ENCODE measurements at regions not wholly inside any gene's neighbourhood (a gene's known extent, or its start where the extent isn't known, plus 50 kb on each side); places are given as distances from the start of the nearest gene placed in this dataset.

GRCh38 chr2:158031371-158031770 is 70.3 kb upstream of the UPP2 start (continued):
- TF ChIP-seq ZBTB11 (tag by site-specific recombination; conservative IDR thresholded peaks at IDR 0.05; ENCODE audit: low read depth) (no peak), ZNF416 (tag by site-specific recombination; IDR thresholded peaks at IDR 0.05) (no peak), ZNF404 (tag by site-specific recombination; IDR thresholded peaks at IDR 0.05) (no peak)

- Histone ChIP-seq H3K9me3 (ENCODE audit: control insufficient read depth, insufficient read depth, low read depth, low read length) (no peaks in the 10 kb centered on the region), H3K36me3 (ENCODE audit: control insufficient read depth in 2 of 2, insufficient read depth in 1 of 2, low read length in 2 of 2) (no peaks in the 10 kb centered on the region), H3K4me1 (ENCODE audit: control insufficient read depth, insufficient read depth, low read length) (no peaks in the 10 kb centered on the region), H3K27ac (ENCODE audit: extremely low read depth, low read depth, low read length) (no peak overlapping the region), H3K4me3 (ENCODE audit: low read depth, low read length) (no peak overlapping the region)
- ChIA-PET POLR2A (no interaction called here), CTCF (interaction anchor here (0.6 to 5.4 kb wide), 11 partner anchors 8 to 729 kb away, joined by 3 to 60 read pairs (median 6); no protein-coding TSS in a partner anchor)
- TF ChIP-seq ZNF16 (tag by site-specific recombination; IDR thresholded peaks at IDR 0.05; ENCODE audit: low read depth) = no peak
- no peak for TF ChIP-seq ZNF341 (tag by site-specific recombination; IDR thresholded peaks at IDR 0.05; ENCODE audit: low read depth)
Observed at GRCh38 chr2:158025255-158025996, 76.2 kb upstream of the UPP2 start.

GRCh38 chr2:158024288-158024898 is 77.3 kb upstream of the UPP2 start:
- H3K27ac ChIP-seq (ENCODE audit: extremely low read depth, low read depth, low read length) = no peak overlapping the region
- TF ChIP-seq KLF17 (tag by site-specific recombination; IDR thresholded peaks at IDR 0.05) (no peak), CTCF (tag by site-specific recombination; IDR thresholded peaks at IDR 0.05) (peak; percentile 28; the same call in 1 of the 2 replicates), OVOL3 (tag by site-specific recombination; IDR thresholded peaks at IDR 0.05) (no peak), ZNF654 (tag by site-specific recombination; IDR thresholded peaks at IDR 0.05; ENCODE audit: low read depth) (peak; percentile 63)
- CTCF ChIA-PET = interaction anchor here (0.6 to 5.4 kb wide), 44 partner anchors 9 to 1778 kb away, joined by 3 to 60 read pairs (median 3); no protein-coding TSS in a partner anchor
- no peaks in the 10 kb centered on the region for H3K4me1 ChIP-seq (ENCODE audit: control insufficient read depth, insufficient read depth, low read length)
- POLR2A ChIA-PET = no interaction called here
- H3K36me3 ChIP-seq (ENCODE audit: control insufficient read depth in 2 of 2, insufficient read depth in 1 of 2, low read length in 2 of 2) = no peaks in the 10 kb centered on the region
- H3K4me3 ChIP-seq (ENCODE audit: low read depth, low read length) = no peak overlapping the region
- H3K9me3 ChIP-seq (ENCODE audit: control insufficient read depth, insufficient read depth, low read depth, low read length) = no peaks in the 10 kb centered on the region

- CTCF ChIA-PET = interaction anchor here (0.6 to 5.4 kb wide), 11 partner anchors 9 to 732 kb away, joined by 3 to 60 read pairs (median 4); no protein-coding TSS in a partner anchor
- TF ChIP-seq SP3 (tag by site-specific recombination; IDR thresholded peaks at IDR 0.05) = no peak
- TF ChIP-seq ZNF211 (tag by site-specific recombination; IDR thresholded peaks at IDR 0.05; ENCODE audit: low read depth) = no peak
- TF ChIP-seq OSR2 (tag by site-specific recombination; IDR thresholded peaks at IDR 0.05) = no peak
- no peak for TF ChIP-seq ZBTB49 (tag by site-specific recombination; IDR thresholded peaks at IDR 0.05; ENCODE audit: low read depth)
- TF ChIP-seq HOXA7 (CRISPR knock-in tag; IDR thresholded peaks at IDR 0.05; ENCODE audit: borderline replicate concordance) = no peak
- no peak for TF ChIP-seq ZNF624 (tag by site-specific recombination; IDR thresholded peaks at IDR 0.05)
- no peak for TF ChIP-seq BCL11B (tag by site-specific recombination; IDR thresholded peaks at IDR 0.05; ENCODE audit: low read depth)
- no peak for TF ChIP-seq ZNF223 (tag by site-specific recombination; IDR thresholded peaks at IDR 0.05)
- TF ChIP-seq ZNF335 (tag by site-specific recombination; conservative IDR thresholded peaks at IDR 0.05) = no peak
- no peak for TF ChIP-seq ZNF366 (tag by site-specific recombination; conservative IDR thresholded peaks at IDR 0.05)
Observed at GRCh38 chr2:158022888-158023287, 78.8 kb upstream of the UPP2 start.

More at GRCh38 chr2:158022888-158023287, 78.8 kb upstream of the UPP2 start:
- Histone ChIP-seq H3K27ac (ENCODE audit: extremely low read depth, low read depth, low read length) (no peak overlapping the region), H3K9me3 (ENCODE audit: control insufficient read depth, insufficient read depth, low read depth, low read length) (no peaks in the 10 kb centered on the region), H3K4me3 (ENCODE audit: low read depth, low read length) (no peak overlapping the region), H3K4me1 (ENCODE audit: control insufficient read depth, insufficient read depth, low read length) (no peaks in the 10 kb centered on the region), H3K36me3 (ENCODE audit: control insufficient read depth in 2 of 2, insufficient read depth in 1 of 2, low read length in 2 of 2) (no peaks in the 10 kb centered on the region)
- POLR2A ChIA-PET = no interaction called here
